Colonic mucosa (tissue), 4 donors: ENCODE measurements at regions not wholly inside any gene's neighbourhood (a gene's known extent, or its start where the extent isn't known, plus 50 kb on each side); places are given as distances from the start of the nearest gene placed in this dataset.

Experiments used
- DNase-seq: peaks from one replicate; pipeline ENCODE4 v3.0.0-alpha.2; 2020
- H3K27ac ChIP-seq: fragments of 200-600 bp; one replicate; pipeline ENCODE4 v1.8.0; 2021
- H3K27me3 ChIP-seq: fragments of 200-600 bp; one replicate; pipeline ENCODE4 v1.8.0; 2021
- H3K36me3 ChIP-seq: fragments of 200-600 bp; one replicate; pipeline ENCODE4 v1.8.0; 2021
- H3K4me1 ChIP-seq: fragments of 200-600 bp; one replicate; pipeline ENCODE4 v1.8.0; 2021; ENCODE audit warnings: mild to moderate bottlenecking
- H3K4me3 ChIP-seq: fragments of 200-600 bp; one replicate; pipeline ENCODE4 v1.8.0; 2021
- H3K9ac ChIP-seq, 2 donors: one replicate each; pipeline ENCODE4 v1.7.0; 2013; ENCODE audit warnings: control low read depth in 2 of 2, low read depth in 2 of 2, low read length in 2 of 2
- H3K9me3 ChIP-seq: fragments of 200-600 bp; one replicate; pipeline ENCODE4 v1.8.0; 2021
- intact Hi-C: fragments of 100-400 bp; cut with DNase I; formaldehyde crosslinking; loops from one replicate; pipeline ENCODE4 v1.14.1; 2022
- TF ChIP-seq, protein P1 (sequence below): fragments of 200-600 bp; IDR thresholded peaks from one replicate; pipeline ENCODE4 v1.8.0; 2022; ENCODE audit warnings: antibody characterized with exemption, mild to moderate bottlenecking
- donor health status: healthy.
- donor health status: DM: no; HTN: no; CAD: no.
- donor health status: DM: no; HTN: no; CAD: no.

- no peak for DNase-seq
These were observed 102.5 kb upstream of the SPRED1 start for GRCh38 chr15:38150148-38150547.

GRCh38 chr15:38150794-38151193 lies 101.8 kb upstream of the SPRED1 start:
- H3K27me3 ChIP-seq: no peaks in the 10 kb centered on the region
- H3K4me3 ChIP-seq: no peak overlapping the region
- intact Hi-C loops: no loop called here
- H3K27ac ChIP-seq: no peak overlapping the region
- H3K4me1 ChIP-seq: no peaks in the 10 kb centered on the region
- DNase-seq: no peak
- H3K9me3 ChIP-seq: no peaks in the 10 kb centered on the region
- H3K36me3 ChIP-seq: no peaks in the 10 kb centered on the region
- H3K9ac ChIP-seq: no peak overlapping the region
- TF ChIP-seq, protein P1, sequence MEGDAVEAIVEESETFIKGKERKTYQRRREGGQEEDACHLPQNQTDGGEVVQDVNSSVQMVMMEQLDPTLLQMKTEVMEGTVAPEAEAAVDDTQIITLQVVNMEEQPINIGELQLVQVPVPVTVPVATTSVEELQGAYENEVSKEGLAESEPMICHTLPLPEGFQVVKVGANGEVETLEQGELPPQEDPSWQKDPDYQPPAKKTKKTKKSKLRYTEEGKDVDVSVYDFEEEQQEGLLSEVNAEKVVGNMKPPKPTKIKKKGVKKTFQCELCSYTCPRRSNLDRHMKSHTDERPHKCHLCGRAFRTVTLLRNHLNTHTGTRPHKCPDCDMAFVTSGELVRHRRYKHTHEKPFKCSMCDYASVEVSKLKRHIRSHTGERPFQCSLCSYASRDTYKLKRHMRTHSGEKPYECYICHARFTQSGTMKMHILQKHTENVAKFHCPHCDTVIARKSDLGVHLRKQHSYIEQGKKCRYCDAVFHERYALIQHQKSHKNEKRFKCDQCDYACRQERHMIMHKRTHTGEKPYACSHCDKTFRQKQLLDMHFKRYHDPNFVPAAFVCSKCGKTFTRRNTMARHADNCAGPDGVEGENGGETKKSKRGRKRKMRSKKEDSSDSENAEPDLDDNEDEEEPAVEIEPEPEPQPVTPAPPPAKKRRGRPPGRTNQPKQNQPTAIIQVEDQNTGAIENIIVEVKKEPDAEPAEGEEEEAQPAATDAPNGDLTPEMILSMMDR: no peak

More at GRCh38 chr15:38150148-38150547, 102.5 kb upstream of the SPRED1 start:
- Histone ChIP-seq H3K36me3 (no peaks in the 10 kb centered on the region), H3K9me3 (no peaks in the 10 kb centered on the region), H3K4me1 (no peaks in the 10 kb centered on the region), H3K9ac (no peak overlapping the region), H3K27me3 (no peaks in the 10 kb centered on the region), H3K4me3 (no peak overlapping the region), H3K27ac (no peak overlapping the region)
- TF ChIP-seq, protein P1: no peak
- intact Hi-C loops: no loop called here

DNA sequence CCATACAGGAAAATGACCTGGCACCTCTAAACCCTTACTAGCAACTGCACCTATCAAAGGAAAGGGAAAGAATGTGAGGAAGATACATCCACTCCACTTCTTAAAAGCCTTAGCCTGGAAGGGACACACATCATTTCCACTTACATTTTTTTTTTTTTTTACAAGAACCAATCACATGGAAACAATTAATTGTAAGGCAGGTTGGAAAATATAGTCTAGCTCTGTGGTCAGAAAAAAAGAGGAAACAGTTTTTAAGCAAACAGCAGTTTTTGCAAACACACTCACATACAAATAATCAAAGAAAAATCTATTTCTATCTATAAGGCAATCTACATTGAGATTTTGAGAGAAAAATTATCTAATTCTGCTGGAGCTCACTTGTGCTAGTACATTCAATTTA lies 98.9 kb upstream of the SPRED1 start:
- DNase-seq: no peak
- no peaks in the 10 kb centered on the region for H3K27me3 ChIP-seq
- intact Hi-C loops: no loop called here
- no peaks in the 10 kb centered on the region for H3K36me3 ChIP-seq
- H3K27ac ChIP-seq: no peak overlapping the region
- no peak overlapping the region for H3K9ac ChIP-seq
- no peak overlapping the region for H3K4me3 ChIP-seq
- TF ChIP-seq, protein P1: no peak
- H3K9me3 ChIP-seq: no peaks in the 10 kb centered on the region
- H3K4me1 ChIP-seq: no peaks in the 10 kb centered on the region

GRCh38 chr15:38154255-38154654 lies 98.4 kb upstream of the SPRED1 start:
- H3K27me3 ChIP-seq: no peaks in the 10 kb centered on the region

GRCh38 chr15:38154837-38155236 lies 97.8 kb upstream of the SPRED1 start:
- no peaks in the 10 kb centered on the region for H3K36me3 ChIP-seq
- H3K27ac ChIP-seq: no peak overlapping the region
- no peak overlapping the region for H3K4me3 ChIP-seq
- H3K9ac ChIP-seq: no peak overlapping the region
- no peaks in the 10 kb centered on the region for H3K4me1 ChIP-seq
- no peaks in the 10 kb centered on the region for H3K27me3 ChIP-seq
- no peak for DNase-seq
- intact Hi-C loops: no loop called here
- no peaks in the 10 kb centered on the region for H3K9me3 ChIP-seq
- TF ChIP-seq, protein P1: no peak

More at GRCh38 chr15:38154255-38154654, 98.4 kb upstream of the SPRED1 start:
- no peak overlapping the region for H3K27ac ChIP-seq
- intact Hi-C loops: no loop called here
- no peaks in the 10 kb centered on the region for H3K9me3 ChIP-seq
- no peak for DNase-seq
- H3K36me3 ChIP-seq: no peaks in the 10 kb centered on the region
- TF ChIP-seq, protein P1: no peak
- no peaks in the 10 kb centered on the region for H3K4me1 ChIP-seq
- no peak overlapping the region for H3K4me3 ChIP-seq
- H3K9ac ChIP-seq: no peak overlapping the region

DNA sequence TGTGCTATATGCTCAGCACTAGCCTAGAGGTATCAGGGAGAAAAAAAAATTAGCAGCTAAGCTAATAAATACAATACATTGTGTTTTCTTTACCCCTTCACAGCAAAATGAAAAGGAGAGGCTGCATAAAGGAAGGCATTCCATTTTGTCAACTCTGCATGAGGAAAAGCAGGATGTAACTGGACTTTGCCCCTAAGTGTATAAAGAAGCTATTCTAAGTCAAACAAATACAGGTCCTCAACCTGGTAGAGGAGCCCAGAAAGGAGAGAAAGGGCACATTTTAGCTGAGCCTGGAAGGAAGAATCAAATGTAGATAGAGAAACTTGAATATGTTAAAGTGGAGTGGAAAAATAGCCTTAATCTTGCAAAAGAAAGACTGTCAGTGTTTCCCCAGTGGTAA lies 89.0 kb upstream of the SPRED1 start:
- Histone ChIP-seq H3K36me3 (no peaks in the 10 kb centered on the region), H3K4me3 (no peak overlapping the region), H3K27me3 (no peaks in the 10 kb centered on the region), H3K9me3 (no peaks in the 10 kb centered on the region), H3K27ac (peak overlapping the region; percentile 31), H3K4me1 (no peaks in the 10 kb centered on the region), H3K9ac (no peak overlapping the region)
- DNase-seq: peak; percentile 30
- intact Hi-C loops: no loop called here
- TF ChIP-seq, protein P1: no peak
